MCF 10A (cell line): ENCODE measurements at regions not wholly inside any gene's neighbourhood (a gene's known extent, or its start where the extent isn't known, plus 50 kb on each side); places are given as distances from the start of the nearest gene placed in this dataset.

Experiments used
- BruUV-seq: library from RNA; stranded (reverse); fragments of 400-500 nt; replicated peaks from 2 replicates; lab custom pipeline; 2021; lab: Mats Ljungman, UMichigan
- CTCF ChIA-PET: fragments of 300-600 bp; sonication (Branson Sonifier 250); formaldehyde crosslinking; extraction: SDS; loops from one replicate; lab custom pipeline; 2021; ENCODE audit warnings: antibody characterized with exemption, inconsistent platforms; lab: Yijun Ruan, JAX
- POLR2A ChIA-PET: fragments of 300-600, 350-650 bp; sonication (Branson Sonifier 250); formaldehyde crosslinking; extraction: SDS; loops from one replicate; lab custom pipeline; 2020; ENCODE audit warnings: antibody characterized with exemption, inconsistent platforms; lab: Yijun Ruan, JAX
- DNase-seq: peaks from one replicate; pipeline ENCODE4 v3.0.0-alpha.2; 2018; ENCODE audit not compliant: unreplicated experiment
- H3K27ac Mint-ChIP-seq: one replicate; pipeline ENCODE4 v1.8.0; 2022; ENCODE audit warnings: mild to moderate bottlenecking, low read depth, mixed read lengths; ENCODE audit not compliant: unreplicated experiment
- H3K27me3 Mint-ChIP-seq: one replicate; pipeline ENCODE4 v1.8.0; 2022; ENCODE audit warnings: mixed read lengths; ENCODE audit not compliant: insufficient read depth, unreplicated experiment
- H3K36me3 Mint-ChIP-seq: one replicate; pipeline ENCODE4 v1.8.0; 2022; ENCODE audit warnings: mild to moderate bottlenecking, moderate library complexity, mixed read lengths; ENCODE audit not compliant: insufficient read depth, unreplicated experiment
- H3K4me1 Mint-ChIP-seq: one replicate; pipeline ENCODE4 v1.8.0; 2022; ENCODE audit warnings: mixed read lengths; ENCODE audit not compliant: insufficient read depth, unreplicated experiment
- H3K4me3 Mint-ChIP-seq: one replicate; pipeline ENCODE4 v1.8.0; 2022; ENCODE audit warnings: mild to moderate bottlenecking, moderate library complexity, mixed read lengths; ENCODE audit not compliant: unreplicated experiment
- H3K9me3 Mint-ChIP-seq: one replicate; pipeline ENCODE4 v1.8.0; 2022; ENCODE audit warnings: mixed read lengths; ENCODE audit not compliant: unreplicated experiment
- intact Hi-C: fragments of 100-400 bp; cut with micrococcal nuclease; formaldehyde crosslinking; loops from 2 replicates; pipeline ENCODE4 v1.14.1; 2022
- TF ChIP-seq, protein P1 (sequence below): fragments of 200-600 bp; IDR thresholded peaks from one replicate; pipeline ENCODE4 v1.8.0; 2022; ENCODE audit warnings: antibody characterized with exemption, mild to moderate bottlenecking; ENCODE audit not compliant: unreplicated experiment

DNA sequence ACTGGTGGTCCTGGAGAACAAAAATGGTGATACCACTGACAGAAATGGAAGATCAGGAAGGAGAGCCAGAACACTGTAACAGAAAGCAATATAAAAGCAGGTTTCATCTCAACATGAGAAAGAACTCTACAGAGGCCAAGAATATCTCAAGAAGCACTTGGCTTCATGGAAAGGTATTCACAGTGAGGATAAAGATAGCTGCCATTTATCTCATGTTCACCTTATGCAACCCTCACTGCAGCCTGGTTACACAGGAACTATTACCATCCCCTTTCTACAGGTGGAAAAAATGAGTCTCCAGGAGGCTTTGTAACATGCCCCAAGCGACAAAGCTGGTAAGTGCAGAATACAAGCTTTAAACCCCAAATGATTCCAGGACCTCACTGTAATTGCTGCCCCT lies 606.1 kb upstream of the CADM1 start:
- ChIA-PET POLR2A (no interaction called here), CTCF (interaction anchor here (0.6 kb wide), 3 partner anchors 577 to 1584 kb away, joined by 3 to 5 read pairs (median 3); no protein-coding TSS in a partner anchor)
- intact Hi-C loops = no loop called here
- Mint-ChIP-seq H3K9me3 (peaks cover 24% of the 10 kb centered on the region), H3K4me1 (no peaks in the 10 kb centered on the region), H3K36me3 (no peaks in the 10 kb centered on the region), H3K27ac (no peak overlapping the region), H3K4me3 (no peak overlapping the region), H3K27me3 (no peaks in the 10 kb centered on the region)
- BruUV-seq = no TSS peak
- DNase-seq = no peak
- TF ChIP-seq, protein P1, sequence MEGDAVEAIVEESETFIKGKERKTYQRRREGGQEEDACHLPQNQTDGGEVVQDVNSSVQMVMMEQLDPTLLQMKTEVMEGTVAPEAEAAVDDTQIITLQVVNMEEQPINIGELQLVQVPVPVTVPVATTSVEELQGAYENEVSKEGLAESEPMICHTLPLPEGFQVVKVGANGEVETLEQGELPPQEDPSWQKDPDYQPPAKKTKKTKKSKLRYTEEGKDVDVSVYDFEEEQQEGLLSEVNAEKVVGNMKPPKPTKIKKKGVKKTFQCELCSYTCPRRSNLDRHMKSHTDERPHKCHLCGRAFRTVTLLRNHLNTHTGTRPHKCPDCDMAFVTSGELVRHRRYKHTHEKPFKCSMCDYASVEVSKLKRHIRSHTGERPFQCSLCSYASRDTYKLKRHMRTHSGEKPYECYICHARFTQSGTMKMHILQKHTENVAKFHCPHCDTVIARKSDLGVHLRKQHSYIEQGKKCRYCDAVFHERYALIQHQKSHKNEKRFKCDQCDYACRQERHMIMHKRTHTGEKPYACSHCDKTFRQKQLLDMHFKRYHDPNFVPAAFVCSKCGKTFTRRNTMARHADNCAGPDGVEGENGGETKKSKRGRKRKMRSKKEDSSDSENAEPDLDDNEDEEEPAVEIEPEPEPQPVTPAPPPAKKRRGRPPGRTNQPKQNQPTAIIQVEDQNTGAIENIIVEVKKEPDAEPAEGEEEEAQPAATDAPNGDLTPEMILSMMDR = no peak

DNA sequence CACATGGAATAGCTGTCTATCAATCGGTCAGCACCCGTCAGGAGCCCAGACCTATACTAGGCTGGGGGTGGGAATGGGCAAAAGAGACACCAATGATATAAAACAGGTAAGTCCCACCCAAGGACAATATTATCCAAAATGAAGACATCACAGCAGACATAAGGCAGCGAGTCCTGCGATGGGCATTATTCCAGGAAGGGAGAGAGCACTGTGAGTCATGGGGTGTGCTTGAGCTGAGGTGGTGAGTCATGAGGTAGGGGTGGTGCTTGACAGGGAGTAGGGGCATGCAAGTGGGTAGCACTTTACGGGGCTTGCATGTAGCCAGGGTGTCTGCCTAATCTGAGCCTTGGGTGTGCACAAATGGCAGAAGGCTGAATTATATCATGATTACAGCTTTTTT lies 605.0 kb upstream of the CADM1 start:
- BruUV-seq = no TSS peak
- intact Hi-C loops = no loop called here

DNA sequence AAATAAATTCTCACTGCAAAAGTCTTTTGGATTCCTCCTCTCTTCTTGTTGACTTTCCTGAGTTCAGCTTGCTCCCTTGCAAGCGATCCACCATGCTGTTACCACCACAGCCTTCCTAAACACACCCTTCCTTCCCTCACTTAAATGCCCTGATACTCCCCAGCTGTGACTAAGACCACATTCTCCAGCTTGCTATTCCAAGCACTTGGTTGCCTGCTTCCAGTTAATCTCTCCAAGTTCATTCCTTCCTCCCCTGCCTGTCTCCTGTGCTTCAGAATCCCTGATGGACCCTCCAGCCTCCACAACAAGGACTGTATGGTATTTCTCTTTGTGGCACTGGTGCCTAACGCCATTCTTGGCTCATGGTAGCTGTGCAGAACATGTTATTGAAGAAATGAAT lies 603.9 kb upstream of the CADM1 start:
- Mint-ChIP-seq H3K27ac (no peak overlapping the region), H3K4me3 (no peak overlapping the region), H3K9me3 (peaks cover 13% of the 10 kb centered on the region), H3K4me1 (no peaks in the 10 kb centered on the region), H3K27me3 (no peaks in the 10 kb centered on the region), H3K36me3 (no peaks in the 10 kb centered on the region)
- intact Hi-C loops = no loop called here
- no peak for DNase-seq
- BruUV-seq = no TSS peak
- TF ChIP-seq, protein P1 = no peak
- ChIA-PET CTCF (no interaction called here), POLR2A (no interaction called here)

More for the DNA sequence above, 605.0 kb upstream of the CADM1 start:
- no peak overlapping the region for H3K27ac Mint-ChIP-seq
- no peak overlapping the region for H3K4me3 Mint-ChIP-seq
- CTCF ChIA-PET = interaction anchor here (0.6 to 0.7 kb wide), 2 partner anchors 81 to 133 kb away, joined by 3 to 5 read pairs; no protein-coding TSS in a partner anchor
- H3K9me3 Mint-ChIP-seq = peaks cover 17% of the 10 kb centered on the region
- H3K4me1 Mint-ChIP-seq = no peaks in the 10 kb centered on the region
- peak; percentile 5 for DNase-seq
- POLR2A ChIA-PET = no interaction called here
- no peaks in the 10 kb centered on the region for H3K36me3 Mint-ChIP-seq
- no peaks in the 10 kb centered on the region for H3K27me3 Mint-ChIP-seq
- TF ChIP-seq, protein P1 = no peak

DNA sequence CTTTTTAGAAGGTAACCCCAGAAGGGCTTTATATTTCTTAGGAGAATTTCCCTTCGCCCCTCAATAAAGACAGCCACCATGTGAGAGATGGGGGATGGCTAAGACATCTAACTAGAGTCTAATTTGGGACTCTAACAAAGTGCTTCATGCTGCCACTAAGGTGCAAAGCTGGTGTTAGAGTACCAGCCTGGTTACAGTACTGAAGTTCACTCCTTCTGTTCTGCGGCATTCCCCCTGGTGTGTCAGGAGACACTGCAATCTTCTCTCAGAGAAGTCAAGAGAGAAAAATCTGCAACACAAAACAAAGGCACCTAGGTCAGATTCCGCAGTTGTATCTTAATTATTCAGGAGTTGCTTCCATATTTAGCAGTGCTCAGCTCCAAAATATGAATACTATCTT lies 603.0 kb upstream of the CADM1 start:
- H3K27me3 Mint-ChIP-seq = no peaks in the 10 kb centered on the region
- CTCF ChIA-PET = interaction anchor here (0.5 kb wide), 1 partner anchor 782 kb away, joined by 3 read pairs; no protein-coding TSS in a partner anchor
- H3K36me3 Mint-ChIP-seq = no peaks in the 10 kb centered on the region
- H3K27ac Mint-ChIP-seq = no peak overlapping the region
- no TSS peak for BruUV-seq
- peaks cover 18% of the 10 kb centered on the region for H3K9me3 Mint-ChIP-seq
- TF ChIP-seq, protein P1 = no peak
- intact Hi-C loops = no loop called here
- POLR2A ChIA-PET = no interaction called here
- H3K4me1 Mint-ChIP-seq = no peaks in the 10 kb centered on the region
- H3K4me3 Mint-ChIP-seq = no peak overlapping the region
- no peak for DNase-seq
